ENCODE measurements at regions not wholly inside any gene's neighbourhood (a gene's known extent, or its start where the extent isn't known, plus 50 kb on each side); places are given as distances from the start of the nearest gene placed in this dataset.

DNA sequence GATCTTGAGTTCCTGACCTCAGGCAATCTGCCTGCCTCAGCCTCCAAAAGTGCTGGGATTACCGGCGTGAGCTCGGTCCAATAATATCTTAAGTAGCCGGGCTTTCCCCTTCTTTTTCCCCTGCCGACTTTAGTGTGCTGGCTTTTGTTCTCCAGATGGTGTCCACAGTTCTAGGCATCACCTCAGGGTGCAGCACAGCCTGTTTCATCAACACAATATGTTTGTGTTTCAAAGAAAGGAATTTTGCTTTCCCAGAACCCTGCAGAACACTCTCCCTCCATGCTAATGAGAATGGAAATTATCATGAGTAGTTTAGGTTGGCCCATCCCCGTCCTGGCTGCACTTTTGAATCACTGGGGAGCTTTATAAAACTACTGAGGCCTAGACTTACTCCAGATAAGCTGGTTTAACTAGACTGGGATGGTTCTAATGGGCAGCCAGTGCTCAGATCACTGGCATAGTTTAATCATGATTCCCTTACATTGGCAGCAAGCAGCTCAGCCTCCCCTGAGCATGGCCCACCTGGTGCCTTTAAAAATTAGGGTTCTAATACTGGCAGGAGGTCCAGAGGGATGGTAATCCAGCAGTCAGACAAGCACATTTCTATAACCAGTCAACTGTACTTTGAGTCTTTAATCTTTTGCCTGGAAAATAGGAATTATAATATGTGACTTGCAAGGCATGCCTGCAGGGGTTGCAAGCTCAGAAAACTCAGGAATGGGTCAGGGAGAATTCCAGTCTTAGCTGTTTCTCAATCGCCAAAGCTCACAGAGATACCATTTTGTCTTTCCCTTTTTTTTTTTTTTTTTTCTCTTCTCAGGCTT, 127.6 kb upstream of the RASGRP1 start:
- TF ChIP-seq, protein P1, sequence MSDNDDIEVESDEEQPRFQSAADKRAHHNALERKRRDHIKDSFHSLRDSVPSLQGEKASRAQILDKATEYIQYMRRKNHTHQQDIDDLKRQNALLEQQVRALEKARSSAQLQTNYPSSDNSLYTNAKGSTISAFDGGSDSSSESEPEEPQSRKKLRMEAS (CRISPR knock-in tag; IDR thresholded peaks at IDR 0.05), result no peak
- no peak for TF ChIP-seq SP1 (CRISPR knock-in tag; conservative IDR thresholded peaks at IDR 0.05)
- TF ChIP-seq FOXJ3 (CRISPR knock-in tag; IDR thresholded peaks at IDR 0.05; ENCODE audit: borderline replicate concordance), result no peak
- no peak for TF ChIP-seq ZNF138 (CRISPR knock-in tag; conservative IDR thresholded peaks at IDR 0.05)
- TF ChIP-seq, protein P2, sequence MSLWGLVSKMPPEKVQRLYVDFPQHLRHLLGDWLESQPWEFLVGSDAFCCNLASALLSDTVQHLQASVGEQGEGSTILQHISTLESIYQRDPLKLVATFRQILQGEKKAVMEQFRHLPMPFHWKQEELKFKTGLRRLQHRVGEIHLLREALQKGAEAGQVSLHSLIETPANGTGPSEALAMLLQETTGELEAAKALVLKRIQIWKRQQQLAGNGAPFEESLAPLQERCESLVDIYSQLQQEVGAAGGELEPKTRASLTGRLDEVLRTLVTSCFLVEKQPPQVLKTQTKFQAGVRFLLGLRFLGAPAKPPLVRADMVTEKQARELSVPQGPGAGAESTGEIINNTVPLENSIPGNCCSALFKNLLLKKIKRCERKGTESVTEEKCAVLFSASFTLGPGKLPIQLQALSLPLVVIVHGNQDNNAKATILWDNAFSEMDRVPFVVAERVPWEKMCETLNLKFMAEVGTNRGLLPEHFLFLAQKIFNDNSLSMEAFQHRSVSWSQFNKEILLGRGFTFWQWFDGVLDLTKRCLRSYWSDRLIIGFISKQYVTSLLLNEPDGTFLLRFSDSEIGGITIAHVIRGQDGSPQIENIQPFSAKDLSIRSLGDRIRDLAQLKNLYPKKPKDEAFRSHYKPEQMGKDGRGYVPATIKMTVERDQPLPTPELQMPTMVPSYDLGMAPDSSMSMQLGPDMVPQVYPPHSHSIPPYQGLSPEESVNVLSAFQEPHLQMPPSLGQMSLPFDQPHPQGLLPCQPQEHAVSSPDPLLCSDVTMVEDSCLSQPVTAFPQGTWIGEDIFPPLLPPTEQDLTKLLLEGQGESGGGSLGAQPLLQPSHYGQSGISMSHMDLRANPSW (CRISPR knock-in tag; conservative IDR thresholded peaks at IDR 0.05; ENCODE audit: low read depth), result no peak
- TF ChIP-seq, protein P3, sequence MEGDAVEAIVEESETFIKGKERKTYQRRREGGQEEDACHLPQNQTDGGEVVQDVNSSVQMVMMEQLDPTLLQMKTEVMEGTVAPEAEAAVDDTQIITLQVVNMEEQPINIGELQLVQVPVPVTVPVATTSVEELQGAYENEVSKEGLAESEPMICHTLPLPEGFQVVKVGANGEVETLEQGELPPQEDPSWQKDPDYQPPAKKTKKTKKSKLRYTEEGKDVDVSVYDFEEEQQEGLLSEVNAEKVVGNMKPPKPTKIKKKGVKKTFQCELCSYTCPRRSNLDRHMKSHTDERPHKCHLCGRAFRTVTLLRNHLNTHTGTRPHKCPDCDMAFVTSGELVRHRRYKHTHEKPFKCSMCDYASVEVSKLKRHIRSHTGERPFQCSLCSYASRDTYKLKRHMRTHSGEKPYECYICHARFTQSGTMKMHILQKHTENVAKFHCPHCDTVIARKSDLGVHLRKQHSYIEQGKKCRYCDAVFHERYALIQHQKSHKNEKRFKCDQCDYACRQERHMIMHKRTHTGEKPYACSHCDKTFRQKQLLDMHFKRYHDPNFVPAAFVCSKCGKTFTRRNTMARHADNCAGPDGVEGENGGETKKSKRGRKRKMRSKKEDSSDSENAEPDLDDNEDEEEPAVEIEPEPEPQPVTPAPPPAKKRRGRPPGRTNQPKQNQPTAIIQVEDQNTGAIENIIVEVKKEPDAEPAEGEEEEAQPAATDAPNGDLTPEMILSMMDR (IDR thresholded peaks at IDR 0.05), result no peak
- TF ChIP-seq RELA (CRISPR knock-in tag; IDR thresholded peaks at IDR 0.05; ENCODE audit: borderline replicate concordance), result no peak
- TF ChIP-seq, protein P4, sequence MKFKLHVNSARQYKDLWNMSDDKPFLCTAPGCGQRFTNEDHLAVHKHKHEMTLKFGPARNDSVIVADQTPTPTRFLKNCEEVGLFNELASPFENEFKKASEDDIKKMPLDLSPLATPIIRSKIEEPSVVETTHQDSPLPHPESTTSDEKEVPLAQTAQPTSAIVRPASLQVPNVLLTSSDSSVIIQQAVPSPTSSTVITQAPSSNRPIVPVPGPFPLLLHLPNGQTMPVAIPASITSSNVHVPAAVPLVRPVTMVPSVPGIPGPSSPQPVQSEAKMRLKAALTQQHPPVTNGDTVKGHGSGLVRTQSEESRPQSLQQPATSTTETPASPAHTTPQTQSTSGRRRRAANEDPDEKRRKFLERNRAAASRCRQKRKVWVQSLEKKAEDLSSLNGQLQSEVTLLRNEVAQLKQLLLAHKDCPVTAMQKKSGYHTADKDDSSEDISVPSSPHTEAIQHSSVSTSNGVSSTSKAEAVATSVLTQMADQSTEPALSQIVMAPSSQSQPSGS (CRISPR knock-in tag; IDR thresholded peaks at IDR 0.05; ENCODE audit: borderline replicate concordance, low read depth), result no peak
- TF ChIP-seq ESRRA (CRISPR knock-in tag; IDR thresholded peaks at IDR 0.05; ENCODE audit: borderline replicate concordance), result no peak
- no peak for TF ChIP-seq CBFB (CRISPR knock-in tag; IDR thresholded peaks at IDR 0.05; ENCODE audit: low read depth)
